HUES64 (cell line): ENCODE measurements at regions not wholly inside any gene's neighbourhood (a gene's known extent, or its start where the extent isn't known, plus 50 kb on each side); places are given as distances from the start of the nearest gene placed in this dataset.

Experiments used
- H3K27ac ChIP-seq: 2 replicates; pipeline ENCODE4 v1.7.0; 2013; ENCODE audit warnings: low read depth, low read length, inconsistent platforms
- H3K27me3 ChIP-seq: 2 replicates; pipeline ENCODE4 v1.6.1; 2013; ENCODE audit warnings: mild to moderate bottlenecking, low read length; ENCODE audit not compliant: insufficient read depth
- H3K36me3 ChIP-seq: 2 replicates; pipeline ENCODE4 v1.6.1; 2013; ENCODE audit warnings: mild to moderate bottlenecking, low read length; ENCODE audit not compliant: insufficient read depth
- H3K4me1 ChIP-seq: 2 replicates; pipeline ENCODE4 v1.6.1; 2013; ENCODE audit warnings: mild to moderate bottlenecking, low read length, moderate library complexity; ENCODE audit not compliant: insufficient read depth
- H3K4me3 ChIP-seq: 2 replicates; pipeline ENCODE4 v1.5.1; 2013; ENCODE audit warnings: mild to moderate bottlenecking, low read length, moderate library complexity
- H3K9ac ChIP-seq: 2 replicates; pipeline ENCODE4 v1.6.1; 2013; ENCODE audit warnings: mild to moderate bottlenecking, low read depth, low read length
- H3K9me3 ChIP-seq: 2 replicates; pipeline ENCODE4 v1.6.1; 2013; ENCODE audit warnings: low read depth, low read length; ENCODE audit not compliant: insufficient read depth
- WGBS: fragments of 150-250, 120-280 bp; methylation state at CpG from one replicate; pipeline ENCODE4 v1.1.7; 2013; ENCODE audit warnings: missing lambda C conversion rate; 5-methylcytosine and 5-hydroxymethylcytosine counted together

GRCh38 chr9:88643931-88644330, 109.0 kb downstream of the NXNL2 start:
- Histone ChIP-seq H3K27ac (no peak overlapping the region), H3K36me3 (no peaks in the 10 kb centered on the region), H3K4me3 (no peak overlapping the region), H3K9me3 (peaks cover 1% of the 10 kb centered on the region; the same call in 1 of the 2 replicates), H3K4me1 (no peaks in the 10 kb centered on the region), H3K9ac (no peak overlapping the region), H3K27me3 (no peaks in the 10 kb centered on the region)
- 83% methylated on average over 4 of the region's 4 CpGs for WGBS

- Histone ChIP-seq H3K36me3 (no peaks in the 10 kb centered on the region), H3K27me3 (no peaks in the 10 kb centered on the region), H3K9me3 (peaks cover 9% of the 10 kb centered on the region; the same call in 1 of the 2 replicates), H3K4me3 (no peak overlapping the region), H3K27ac (no peak overlapping the region), H3K9ac (no peak overlapping the region), H3K4me1 (no peaks in the 10 kb centered on the region)
- WGBS, result 91% methylated on average over 7 of the region's 7 CpGs
Measured at GRCh38 chr9:88645172-88645878, 110.3 kb downstream of the NXNL2 start.

- H3K9ac ChIP-seq, result no peak overlapping the region
- no peak overlapping the region for H3K4me3 ChIP-seq
- no peaks in the 10 kb centered on the region for H3K27me3 ChIP-seq
- H3K27ac ChIP-seq, result no peak overlapping the region
- H3K4me1 ChIP-seq, result no peaks in the 10 kb centered on the region
- WGBS, result 96% methylated on average over 10 of the region's 10 CpGs
- no peaks in the 10 kb centered on the region for H3K36me3 ChIP-seq
- peaks cover 9% of the 10 kb centered on the region; the same call in 1 of the 2 replicates for H3K9me3 ChIP-seq
Measured at GRCh38 chr9:88645879-88646199, 110.9 kb downstream of the NXNL2 start.

GRCh38 chr9:88646539-88647300, 111.7 kb downstream of the NXNL2 start:
- WGBS, result 87% methylated on average over 8 of the region's 8 CpGs
- Histone ChIP-seq H3K9ac (no peak overlapping the region), H3K27ac (no peak overlapping the region), H3K36me3 (no peaks in the 10 kb centered on the region), H3K27me3 (no peaks in the 10 kb centered on the region), H3K4me1 (no peaks in the 10 kb centered on the region), H3K4me3 (no peak overlapping the region), H3K9me3 (peaks cover 9% of the 10 kb centered on the region; the same call in 1 of the 2 replicates)

GRCh38 chr9:88651682-88652633, 117.0 kb downstream of the NXNL2 start:
- 92% methylated on average over 10 of the region's 10 CpGs for WGBS
- Histone ChIP-seq H3K9me3 (peaks cover 9% of the 10 kb centered on the region; the same call in 1 of the 2 replicates), H3K4me1 (no peaks in the 10 kb centered on the region), H3K27ac (no peak overlapping the region), H3K27me3 (no peaks in the 10 kb centered on the region), H3K36me3 (no peaks in the 10 kb centered on the region), H3K9ac (no peak overlapping the region), H3K4me3 (no peak overlapping the region)

GRCh38 chr9:88652876-88653275, 117.9 kb downstream of the NXNL2 start:
- Histone ChIP-seq H3K27ac (no peak overlapping the region), H3K4me1 (no peaks in the 10 kb centered on the region), H3K4me3 (no peak overlapping the region), H3K36me3 (no peaks in the 10 kb centered on the region), H3K9ac (no peak overlapping the region), H3K9me3 (peaks cover 9% of the 10 kb centered on the region; the same call in 1 of the 2 replicates), H3K27me3 (no peaks in the 10 kb centered on the region)
- WGBS, result 91% methylated on average over 1 of the region's 1 CpG

- no peaks in the 10 kb centered on the region for H3K36me3 ChIP-seq
- no peak overlapping the region for H3K4me3 ChIP-seq
- H3K9ac ChIP-seq, result no peak overlapping the region
- no peaks in the 10 kb centered on the region for H3K4me1 ChIP-seq
- 95% methylated on average over 1 of the region's 2 CpGs for WGBS
- H3K9me3 ChIP-seq, result peaks cover 9% of the 10 kb centered on the region; the same call in 1 of the 2 replicates
- no peak overlapping the region for H3K27ac ChIP-seq
- no peaks in the 10 kb centered on the region for H3K27me3 ChIP-seq
Measured at GRCh38 chr9:88653406-88653805, 118.4 kb downstream of the NXNL2 start.

GRCh38 chr9:88653911-88654310, 118.9 kb downstream of the NXNL2 start:
- 100% methylated on average over 3 of the region's 3 CpGs for WGBS
- no peak overlapping the region for H3K4me3 ChIP-seq

GRCh38 chr9:88657893-88658292, 122.9 kb downstream of the NXNL2 start:
- 81% methylated on average over 2 of the region's 2 CpGs for WGBS
- no peak overlapping the region for H3K27ac ChIP-seq

More at GRCh38 chr9:88653911-88654310, 118.9 kb downstream of the NXNL2 start:
- Histone ChIP-seq H3K9ac (no peak overlapping the region), H3K4me1 (no peaks in the 10 kb centered on the region), H3K9me3 (peaks cover 8% of the 10 kb centered on the region; the same call in 1 of the 2 replicates), H3K27me3 (no peaks in the 10 kb centered on the region), H3K36me3 (no peaks in the 10 kb centered on the region), H3K27ac (no peak overlapping the region)

GRCh38 chr9:88658311-88658822, 123.4 kb downstream of the NXNL2 start:
- Histone ChIP-seq H3K4me3 (no peak overlapping the region), H3K27me3 (no peaks in the 10 kb centered on the region), H3K4me1 (no peaks in the 10 kb centered on the region), H3K36me3 (no peaks in the 10 kb centered on the region), H3K9ac (no peak overlapping the region), H3K27ac (no peak overlapping the region), H3K9me3 (no peaks in the 10 kb centered on the region)
- 90% methylated on average over 7 of the region's 7 CpGs for WGBS

More at GRCh38 chr9:88657893-88658292, 122.9 kb downstream of the NXNL2 start:
- no peaks in the 10 kb centered on the region for H3K9me3 ChIP-seq
- H3K9ac ChIP-seq, result no peak overlapping the region
- no peaks in the 10 kb centered on the region for H3K4me1 ChIP-seq
- no peaks in the 10 kb centered on the region for H3K27me3 ChIP-seq
- H3K4me3 ChIP-seq, result no peak overlapping the region
- no peaks in the 10 kb centered on the region for H3K36me3 ChIP-seq
